Endothelial cell of umbilical vein (primary cell): ENCODE measurements at regions not wholly inside any gene's neighbourhood (a gene's known extent, or its start where the extent isn't known, plus 50 kb on each side); places are given as distances from the start of the nearest gene placed in this dataset.

Experiments
- CTCF ChIP-seq, 2 donors: IDR thresholded peaks; 1 replicate in 1 of 2; 2 replicates in 1 of 2; pipeline ENCODE4 v1.5.1; 2011; ENCODE audit warnings: low read length in 2 of 2, mild to moderate bottlenecking in 2 of 2, moderate library complexity in 2 of 2, control low read depth in 1 of 2, inconsistent platforms in 1 of 2, low read depth in 1 of 2; ENCODE audit not compliant: insufficient read depth in 1 of 2; ENCODE audit errors: extremely low read depth in 1 of 2
- EZH2 ChIP-seq: IDR thresholded peaks from 2 replicates; pipeline ENCODE4 v1.6.1; 2012; ENCODE audit warnings: borderline replicate concordance, low read depth, mild to moderate bottlenecking, moderate library complexity, low read length, inconsistent platforms; ENCODE audit not compliant: severe bottlenecking
- FOS ChIP-seq: IDR thresholded peaks from 2 replicates; pipeline ENCODE4 v1.6.1; 2011; ENCODE audit warnings: mild to moderate bottlenecking, low read length, moderate library complexity, borderline replicate concordance; ENCODE audit not compliant: insufficient read depth
- JUN ChIP-seq: IDR thresholded peaks from 2 replicates; pipeline ENCODE4 v1.6.1; 2011; ENCODE audit warnings: borderline replicate concordance, low read depth; ENCODE audit not compliant: insufficient read length, insufficient read depth
- MAX ChIP-seq: IDR thresholded peaks from 2 replicates; pipeline ENCODE4 v1.6.1; 2011; ENCODE audit not compliant: insufficient read depth, insufficient read length
- MYC ChIP-seq: IDR thresholded peaks from one replicate; pipeline ENCODE4 v1.6.1; 2011; ENCODE audit warnings: mild to moderate bottlenecking, low read depth, low read length
- POLR2A ChIP-seq: IDR thresholded peaks from 2 replicates; pipeline ENCODE4 v1.6.1; 2012; ENCODE audit warnings: low read depth, mild to moderate bottlenecking, control low read depth, low read length
- POLR2AphosphoS5 ChIP-seq: IDR thresholded peaks from 2 replicates; pipeline ENCODE4 v1.6.1; 2012; ENCODE audit warnings: low read depth, mild to moderate bottlenecking, control low read depth, low read length, moderate library complexity; ENCODE audit not compliant: insufficient read depth

- TF ChIP-seq POLR2AphosphoS5: no peak
- no peak for TF ChIP-seq CTCF (IDR thresholded peaks at IDR 0.05; ENCODE audit: extremely low read depth in 1 of 2, insufficient read depth in 1 of 2, low read depth in 1 of 2, low read length in 2 of 2)
- no peak for TF ChIP-seq POLR2A
- TF ChIP-seq JUN: no peak
- no peak for TF ChIP-seq EZH2
- no peak for TF ChIP-seq MYC
- no peak for TF ChIP-seq MAX
- TF ChIP-seq FOS: no peak
Observed at GRCh38 chr14:94691660-94692034, 78.3 kb downstream of the GSC start.
